GM23338 (cell line): ENCODE measurements at regions not wholly inside any gene's neighbourhood (a gene's known extent, or its start where the extent isn't known, plus 50 kb on each side); places are given as distances from the start of the nearest gene placed in this dataset.

ENCODE experiments used
- ATAC-seq: fragments of 200-7000 bp; cut with Tn5 transposase; 3 replicates; pipeline ENCODE4 v1.9.1; 2020
- DNase-seq: peaks from one replicate; pipeline ENCODE4 v3.0.0-alpha.2; 2015; ENCODE audit warnings: low spot score
- H2AFZ ChIP-seq: fragments of 200-600 bp; sonication (generic); 2 replicates; pipeline ENCODE4 v1.8.0; 2016; ENCODE audit warnings: antibody characterized with exemption, mild to moderate bottlenecking, moderate library complexity
- H3F3A ChIP-seq: fragments of 200-600 bp; sonication (generic); replicated peaks from 2 replicates; pipeline ENCODE4 v1.8.0; 2017; ENCODE audit warnings: antibody characterized with exemption, mixed run types, low read depth
- H3K27ac ChIP-seq: fragments of 200-600 bp; sonication (generic); 2 replicates; pipeline ENCODE4 v1.6.1; 2016; ENCODE audit warnings: low read depth
- H3K27me3 ChIP-seq: fragments of 200-600 bp; sonication (generic); 2 replicates; pipeline ENCODE4 v1.8.0; 2016; ENCODE audit warnings: mild to moderate bottlenecking, mixed run types, moderate library complexity; ENCODE audit not compliant: insufficient read depth
- H3K36me3 ChIP-seq: fragments of 200-600 bp; sonication (generic); 2 replicates; pipeline ENCODE4 v1.8.0; 2016; ENCODE audit warnings: mild to moderate bottlenecking; ENCODE audit not compliant: insufficient read depth
- H3K4me1 ChIP-seq: fragments of 200-600 bp; sonication (generic); 2 replicates; pipeline ENCODE4 v1.8.0; 2016; ENCODE audit warnings: mild to moderate bottlenecking, moderate library complexity; ENCODE audit not compliant: insufficient read depth
- H3K4me2 ChIP-seq: fragments of 200-600 bp; sonication (generic); 2 replicates; pipeline ENCODE4 v1.7.1; 2017; ENCODE audit warnings: mixed run types
- H3K4me3 ChIP-seq: fragments of 200-600 bp; sonication (generic); 2 replicates; pipeline ENCODE4 v1.6.1; 2016; ENCODE audit warnings: mixed run types
- H3K79me2 ChIP-seq: fragments of 200-600 bp; sonication (generic); replicated peaks from 2 replicates; pipeline ENCODE4 v1.8.0; 2017; ENCODE audit warnings: mild to moderate bottlenecking; ENCODE audit not compliant: insufficient read depth
- H3K9me2 ChIP-seq: fragments of 200-600 bp; sonication (generic); 2 replicates; pipeline ENCODE4 v1.8.0; 2017; ENCODE audit not compliant: insufficient read depth
- H4K20me1 ChIP-seq: fragments of 200-600 bp; sonication (generic); replicated peaks from 2 replicates; pipeline ENCODE4 v1.8.0; 2017; ENCODE audit warnings: mild to moderate bottlenecking; ENCODE audit not compliant: insufficient read depth
- H3K27ac Mint-ChIP-seq: 2 replicates; pipeline ENCODE4 v1.8.0; 2020; ENCODE audit warnings: inconsistent platforms, mild to moderate bottlenecking, moderate library complexity, mixed read lengths
- H3K27me3 Mint-ChIP-seq: 3 replicates; pipeline ENCODE4 v1.8.0; 2022; ENCODE audit warnings: low read depth, mild to moderate bottlenecking, moderate library complexity, mixed read lengths, inconsistent platforms; ENCODE audit not compliant: insufficient read depth, poor library complexity
- H3K36me3 Mint-ChIP-seq: 3 replicates; pipeline ENCODE4 v1.8.0; 2021; ENCODE audit warnings: low read depth, mild to moderate bottlenecking, inconsistent platforms, moderate library complexity, mixed read lengths
- H3K4me1 Mint-ChIP-seq: 3 replicates; pipeline ENCODE4 v1.8.0; 2020; ENCODE audit warnings: mild to moderate bottlenecking, inconsistent platforms, mixed read lengths
- H3K4me3 Mint-ChIP-seq: 3 replicates; pipeline ENCODE4 v1.8.0; 2021; ENCODE audit warnings: moderate library complexity, mild to moderate bottlenecking, inconsistent platforms, mixed read lengths
- H3K9me3 Mint-ChIP-seq: 3 replicates; pipeline ENCODE4 v1.8.0; 2020; ENCODE audit warnings: moderate library complexity, mild to moderate bottlenecking, inconsistent platforms, mixed read lengths
- CREB1 ChIP-seq: fragments of 250-450 bp; sonication (Bioruptor Pico); IDR thresholded peaks from 2 replicates; pipeline ENCODE4 v1.5.0; 2020; ENCODE audit warnings: low read depth, mild to moderate bottlenecking, moderate library complexity
- CTCF ChIP-seq, 2 experiments: fragments of 200-600 bp in 1 of 2; sonication (generic) in 1 of 2; conservative IDR thresholded peaks; 2 replicates each; pipeline versions ENCODE4 v1.5.1 to v1.6.1; 2016 to 2017; ENCODE audit warnings: antibody characterized with exemption in 2 of 2, low read depth in 2 of 2, mild to moderate bottlenecking in 2 of 2, moderate library complexity in 1 of 2
- ETS1 ChIP-seq: IDR thresholded peaks from 2 replicates; pipeline ENCODE4 v1.6.1; 2016; ENCODE audit warnings: antibody characterized with exemption
- EZH2 ChIP-seq: fragments of 200-600 bp; sonication (generic); IDR thresholded peaks from one replicate; pipeline ENCODE4 v1.8.0; 2017; ENCODE audit warnings: antibody characterized with exemption, mild to moderate bottlenecking, low read depth; ENCODE audit not compliant: unreplicated experiment
- EZH2phosphoT487 ChIP-seq: fragments of 200-600 bp; sonication (generic); IDR thresholded peaks from one replicate; pipeline ENCODE4 v1.8.1; 2018; ENCODE audit warnings: antibody characterized with exemption; ENCODE audit not compliant: unreplicated experiment
- JUNB ChIP-seq: IDR thresholded peaks from one replicate; pipeline ENCODE4 v1.6.1; 2016; ENCODE audit warnings: antibody characterized with exemption; ENCODE audit not compliant: unreplicated experiment
- NANOG ChIP-seq: IDR thresholded peaks from 2 replicates; pipeline ENCODE4 v1.6.1; 2016; ENCODE audit warnings: antibody characterized with exemption, borderline replicate concordance
- POLR2AphosphoS5 ChIP-seq: IDR thresholded peaks from 2 replicates; pipeline ENCODE4 v1.6.1; 2016; ENCODE audit warnings: antibody characterized with exemption, low read depth
- REST ChIP-seq: IDR thresholded peaks from one replicate; pipeline ENCODE4 v1.6.1; 2018; ENCODE audit warnings: antibody characterized with exemption; ENCODE audit not compliant: unreplicated experiment
- STAT1 ChIP-seq: IDR thresholded peaks from one replicate; pipeline ENCODE4 v1.6.1; 2016; ENCODE audit warnings: antibody characterized with exemption; ENCODE audit not compliant: unreplicated experiment
- ZNF114 ChIP-seq: fragments of 250-450 bp; sonication (Bioruptor Pico); IDR thresholded peaks from 2 replicates; pipeline ENCODE4 v1.5.0; 2020; ENCODE audit warnings: mild to moderate bottlenecking, moderate library complexity
- ZNF331 ChIP-seq: fragments of 250-450 bp; sonication (Bioruptor Pico); IDR thresholded peaks from 2 replicates; pipeline ENCODE4 v1.5.0; 2020; ENCODE audit warnings: low read depth, mild to moderate bottlenecking, moderate library complexity
- ZNF462 ChIP-seq: fragments of 250-450 bp; sonication (Bioruptor Pico); IDR thresholded peaks from 2 replicates; pipeline ENCODE4 v1.5.0; 2020; ENCODE audit warnings: mild to moderate bottlenecking, moderate library complexity

- H3K27me3 ChIP-seq: no peaks in the 10 kb centered on the region
- no peaks in the 10 kb centered on the region for H3K9me2 ChIP-seq
- H2AFZ ChIP-seq: no peak overlapping the region
- no peak overlapping the region for H3K4me3 ChIP-seq
- no peaks in the 10 kb centered on the region for H3K36me3 Mint-ChIP-seq
- no peaks in the 10 kb centered on the region for H3K36me3 ChIP-seq
- no peaks in the 10 kb centered on the region for H4K20me1 ChIP-seq
- no peaks in the 10 kb centered on the region for H3K9me3 Mint-ChIP-seq
- H3K4me1 ChIP-seq: no peaks in the 10 kb centered on the region
- H3K27me3 Mint-ChIP-seq: no peaks in the 10 kb centered on the region
- DNase-seq (no peak), ATAC-seq (no peak)
- H3K4me1 Mint-ChIP-seq: 0 out of 3 replicates have a peak, but pooled peaks cover 4% of the 10 kb centered on the region
- no peak overlapping the region for H3K4me2 ChIP-seq
- no peak overlapping the region for H3K27ac Mint-ChIP-seq
- no peak overlapping the region for H3K27ac ChIP-seq
- TF ChIP-seq CTCF (conservative IDR thresholded peaks at IDR 0.05; ENCODE audit: low read depth in 2 of 2) (no peak), EZH2 (no peak), POLR2AphosphoS5 (no peak), REST (no peak), EZH2phosphoT487 (no peak), ZNF462 (CRISPR knock-in tag) (no peak), ETS1 (no peak), STAT1 (no peak), ZNF331 (CRISPR knock-in tag) (no peak), NANOG (no peak), JUNB (no peak), CREB1 (no peak), ZNF114 (CRISPR knock-in tag) (no peak)
- H3F3A ChIP-seq: no peaks in the 10 kb centered on the region
- H3K79me2 ChIP-seq: no peaks in the 10 kb centered on the region
- no peak overlapping the region for H3K4me3 Mint-ChIP-seq
Observed at GRCh38 chr2:221096706-221097567, 475.2 kb downstream of the EPHA4 start.
